Effector memory CD4-positive, alpha-beta T cell (primary cell): ENCODE measurements at regions not wholly inside any gene's neighbourhood (a gene's known extent, or its start where the extent isn't known, plus 50 kb on each side); places are given as distances from the start of the nearest gene placed in this dataset.

ENCODE experiments used
- DNase-seq, 3 donors: peaks; one replicate each; pipeline ENCODE4 v3.0.0-alpha.2; 2020
- H3K27ac ChIP-seq: 2 replicates; pipeline ENCODE4 v1.7.0; 2013; ENCODE audit warnings: mild to moderate bottlenecking, low read length, moderate library complexity; ENCODE audit not compliant: insufficient read depth, poor library complexity, severe bottlenecking
- H3K27me3 ChIP-seq: replicated peaks from 2 replicates; pipeline ENCODE4 v1.7.0; 2013; ENCODE audit warnings: mild to moderate bottlenecking, low read length; ENCODE audit not compliant: insufficient read depth, control insufficient read depth, poor library complexity, severe bottlenecking
- H3K36me3 ChIP-seq: 2 replicates; pipeline ENCODE4 v1.7.0; 2013; ENCODE audit warnings: mild to moderate bottlenecking, low read length, moderate library complexity; ENCODE audit not compliant: control insufficient read depth, insufficient read depth
- H3K4me1 ChIP-seq: 2 replicates; pipeline ENCODE4 v1.7.0; 2013; ENCODE audit warnings: low read length, mild to moderate bottlenecking; ENCODE audit not compliant: control insufficient read depth, insufficient read depth, poor library complexity, severe bottlenecking
- H3K4me3 ChIP-seq: 2 replicates; pipeline ENCODE4 v1.7.0; 2013; ENCODE audit warnings: low read length, low read depth, mild to moderate bottlenecking; ENCODE audit not compliant: insufficient read depth, poor library complexity, severe bottlenecking
- H3K9me3 ChIP-seq: 2 replicates; pipeline ENCODE4 v1.7.0; 2013; ENCODE audit warnings: mild to moderate bottlenecking, low read length, moderate library complexity; ENCODE audit not compliant: control insufficient read depth

DNA sequence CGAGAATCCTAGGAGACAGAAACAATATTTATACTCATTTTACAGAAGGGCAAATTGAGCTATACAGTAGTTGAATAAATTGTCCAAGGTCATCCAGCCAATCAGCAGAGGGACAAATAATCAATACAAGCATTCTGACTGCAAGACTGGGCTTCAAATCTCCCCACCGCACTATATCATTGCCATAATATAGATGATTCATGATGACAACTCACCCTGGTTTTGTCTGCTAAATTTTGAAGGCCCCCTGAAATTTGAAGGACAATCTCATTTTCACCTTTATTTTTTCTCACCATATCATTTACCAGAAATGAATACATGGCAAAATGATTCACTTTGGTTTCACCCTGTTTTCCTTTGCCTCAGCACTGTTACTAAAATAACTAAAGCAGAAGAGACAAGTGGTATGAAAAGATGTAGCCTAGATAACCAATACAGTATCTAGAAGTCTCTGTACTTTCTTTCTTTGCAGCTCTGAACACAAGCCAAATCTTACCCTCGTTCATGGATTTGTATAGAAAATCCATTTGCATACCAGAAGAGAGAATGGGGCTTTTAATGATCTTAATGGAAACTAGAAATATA is 292.5 kb downstream of the TTLL7 start:
- no peak overlapping the region for H3K4me3 ChIP-seq
- H3K36me3 ChIP-seq: no peaks in the 10 kb centered on the region
- no peaks in the 10 kb centered on the region for H3K9me3 ChIP-seq
- no peak overlapping the region for H3K27ac ChIP-seq
- DNase-seq: no peak
- no peaks in the 10 kb centered on the region for H3K27me3 ChIP-seq
- H3K4me1 ChIP-seq: no peaks in the 10 kb centered on the region

DNA sequence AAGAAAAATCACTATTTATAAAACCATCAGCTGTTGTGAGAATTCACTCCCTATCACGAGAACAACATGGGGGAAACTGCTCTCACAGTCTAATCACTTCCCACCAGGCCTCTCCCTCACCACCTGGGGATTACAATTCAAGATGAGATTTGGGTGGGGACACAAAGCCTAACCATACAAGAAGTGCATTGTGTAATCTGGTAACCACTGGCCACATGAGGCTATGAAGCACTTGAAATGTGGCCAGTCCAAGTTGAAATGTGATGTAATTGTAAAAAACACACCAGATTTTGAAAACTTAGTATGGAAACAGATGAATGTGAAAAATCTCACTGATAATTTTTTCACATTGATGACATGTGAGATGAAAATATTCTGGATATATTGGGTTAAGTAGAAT is 293.8 kb downstream of the TTLL7 start:
- Histone ChIP-seq H3K4me3 (no peak overlapping the region), H3K9me3 (no peaks in the 10 kb centered on the region), H3K4me1 (no peaks in the 10 kb centered on the region), H3K27ac (no peak overlapping the region), H3K27me3 (no peaks in the 10 kb centered on the region), H3K36me3 (no peaks in the 10 kb centered on the region)
- no peak for DNase-seq

DNA sequence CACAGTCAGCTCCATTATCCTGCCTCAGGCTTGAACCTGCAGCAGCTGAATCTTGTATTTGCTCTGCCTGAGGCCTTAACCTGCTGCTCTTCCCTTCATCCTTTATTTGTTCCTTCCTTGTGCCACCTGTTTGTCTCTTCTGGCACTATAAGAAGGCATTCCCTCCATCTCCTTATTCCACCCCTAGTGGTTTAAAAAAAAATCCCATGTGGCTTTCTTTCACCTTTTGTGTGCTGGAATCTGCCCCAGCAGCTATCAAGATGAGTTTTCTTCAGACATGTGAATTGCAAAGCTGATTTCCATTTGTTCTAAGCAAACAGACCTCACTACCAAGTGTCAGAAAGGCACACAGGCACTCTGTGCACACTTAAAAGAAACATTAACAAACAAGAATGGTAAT is 294.6 kb downstream of the TTLL7 start:
- Histone ChIP-seq H3K27ac (no peak overlapping the region), H3K36me3 (no peaks in the 10 kb centered on the region), H3K27me3 (no peaks in the 10 kb centered on the region), H3K4me3 (no peak overlapping the region), H3K9me3 (no peaks in the 10 kb centered on the region), H3K4me1 (no peaks in the 10 kb centered on the region)
- no peak for DNase-seq

DNA sequence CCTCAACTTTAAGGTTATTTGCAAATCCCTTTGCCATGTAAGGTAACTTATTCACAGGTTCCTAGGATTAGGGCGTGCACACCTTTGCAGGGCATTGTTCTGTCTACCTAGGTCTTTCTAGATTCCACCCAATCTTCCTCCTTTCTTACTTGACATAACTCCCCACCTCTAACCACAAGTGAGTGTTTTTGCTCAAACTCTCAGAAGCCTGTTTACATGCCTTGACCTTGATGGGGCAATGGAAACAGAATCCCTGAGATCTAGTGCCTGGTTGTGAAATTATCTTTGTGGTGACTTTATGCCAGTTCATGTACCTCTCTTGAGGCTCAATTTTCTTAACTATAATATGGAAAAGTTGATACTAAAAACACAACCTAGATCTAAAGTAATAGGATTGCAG is 296.6 kb downstream of the TTLL7 start:
- H3K27ac ChIP-seq: no peak overlapping the region
- H3K36me3 ChIP-seq: no peaks in the 10 kb centered on the region
- H3K27me3 ChIP-seq: no peaks in the 10 kb centered on the region
- H3K4me1 ChIP-seq: no peaks in the 10 kb centered on the region
- H3K4me3 ChIP-seq: no peak overlapping the region
- no peaks in the 10 kb centered on the region for H3K9me3 ChIP-seq
- no peak for DNase-seq

DNA sequence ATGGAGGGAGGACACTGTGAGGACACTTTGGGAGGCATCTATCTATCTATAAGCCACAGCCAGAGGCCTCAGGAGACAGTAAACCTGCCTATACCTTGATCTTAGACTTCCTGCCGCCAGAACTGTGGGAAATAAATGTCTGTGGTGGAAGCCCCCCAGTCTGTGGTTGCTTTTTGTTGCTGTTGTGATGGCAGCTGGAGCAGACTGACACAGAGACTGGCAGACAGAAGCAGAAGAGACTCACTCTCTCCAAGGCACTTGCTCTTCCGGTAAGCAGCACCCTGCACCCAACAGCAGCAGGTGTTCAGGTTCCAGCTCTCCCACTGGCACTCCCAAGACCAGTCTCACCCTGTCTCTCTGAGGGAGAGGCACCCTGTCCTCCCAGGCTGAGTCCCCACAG is 297.6 kb downstream of the TTLL7 start:
- H3K9me3 ChIP-seq: no peaks in the 10 kb centered on the region
- no peaks in the 10 kb centered on the region for H3K27me3 ChIP-seq
- H3K4me3 ChIP-seq: no peak overlapping the region
- H3K27ac ChIP-seq: no peak overlapping the region
- no peak for DNase-seq
- H3K4me1 ChIP-seq: no peaks in the 10 kb centered on the region
- H3K36me3 ChIP-seq: no peaks in the 10 kb centered on the region

DNA sequence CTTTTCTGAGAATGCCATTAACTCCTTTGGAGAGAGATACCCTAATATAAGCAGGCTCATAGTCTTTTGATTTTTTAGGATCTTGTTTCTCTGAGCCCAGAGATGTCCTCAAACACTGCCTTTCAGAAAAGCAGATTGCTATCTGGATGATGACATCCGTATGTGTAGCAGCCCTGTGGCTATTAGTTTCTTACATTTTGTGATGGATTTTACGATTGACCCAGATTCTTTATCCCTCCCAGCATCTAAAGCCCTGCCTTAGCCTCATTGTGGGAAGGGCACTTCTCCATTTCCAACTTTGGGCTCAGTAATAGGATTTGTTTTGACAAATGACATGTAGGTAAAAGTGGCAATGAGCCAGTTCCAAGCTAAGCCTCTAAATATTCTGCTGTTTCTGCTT is 300.3 kb downstream of the TTLL7 start:
- no peaks in the 10 kb centered on the region for H3K4me1 ChIP-seq
- H3K27ac ChIP-seq: no peak overlapping the region
- no peak overlapping the region for H3K4me3 ChIP-seq
- no peaks in the 10 kb centered on the region for H3K9me3 ChIP-seq
- DNase-seq: no peak
- H3K36me3 ChIP-seq: no peaks in the 10 kb centered on the region
- no peaks in the 10 kb centered on the region for H3K27me3 ChIP-seq

DNA sequence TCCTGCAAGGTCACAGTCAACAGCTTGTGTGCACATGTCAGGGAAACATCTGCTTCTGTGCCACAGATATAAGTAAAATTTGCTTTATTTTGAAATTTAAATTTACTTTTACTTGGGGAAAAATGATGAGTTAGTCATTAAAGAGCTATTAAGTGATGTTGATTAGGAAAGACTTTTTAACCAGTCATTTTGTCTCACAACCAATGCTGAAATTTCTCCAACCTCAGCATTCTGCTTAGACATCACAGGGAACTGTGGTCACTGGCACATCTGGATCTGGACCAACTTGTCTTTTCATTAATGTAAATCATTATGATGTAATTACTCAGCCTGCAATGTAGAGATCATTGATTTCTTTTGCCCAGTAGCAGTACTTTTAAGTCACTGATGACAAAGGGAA is 301.0 kb downstream of the TTLL7 start:
- H3K4me3 ChIP-seq: no peak overlapping the region
- DNase-seq: no peak
- H3K4me1 ChIP-seq: no peaks in the 10 kb centered on the region
- H3K27me3 ChIP-seq: no peaks in the 10 kb centered on the region
- no peak overlapping the region for H3K27ac ChIP-seq
- no peaks in the 10 kb centered on the region for H3K9me3 ChIP-seq
- no peaks in the 10 kb centered on the region for H3K36me3 ChIP-seq

DNA sequence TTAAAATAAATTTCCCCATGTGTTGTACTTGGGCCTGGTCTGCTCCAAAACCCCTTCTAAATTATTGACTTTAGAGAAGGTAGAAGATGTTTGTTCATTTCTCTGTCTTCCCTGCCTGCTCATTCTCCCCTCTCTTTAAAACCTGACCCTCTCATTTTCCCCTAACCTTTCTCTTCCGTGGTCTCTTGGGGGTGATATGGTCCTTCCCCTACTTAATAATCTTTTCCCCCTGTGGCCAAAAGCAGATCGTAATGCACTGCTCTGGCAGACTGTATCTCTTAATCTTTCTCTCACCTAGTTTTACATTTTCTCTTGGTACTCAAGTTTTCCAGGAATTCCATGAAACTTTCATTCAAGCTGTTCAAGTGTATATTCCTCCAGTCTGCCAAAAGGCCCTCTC is 301.7 kb downstream of the TTLL7 start:
- Histone ChIP-seq H3K9me3 (no peaks in the 10 kb centered on the region), H3K27me3 (no peaks in the 10 kb centered on the region), H3K36me3 (no peaks in the 10 kb centered on the region), H3K4me3 (no peak overlapping the region), H3K27ac (no peak overlapping the region), H3K4me1 (no peaks in the 10 kb centered on the region)
- no peak for DNase-seq

DNA sequence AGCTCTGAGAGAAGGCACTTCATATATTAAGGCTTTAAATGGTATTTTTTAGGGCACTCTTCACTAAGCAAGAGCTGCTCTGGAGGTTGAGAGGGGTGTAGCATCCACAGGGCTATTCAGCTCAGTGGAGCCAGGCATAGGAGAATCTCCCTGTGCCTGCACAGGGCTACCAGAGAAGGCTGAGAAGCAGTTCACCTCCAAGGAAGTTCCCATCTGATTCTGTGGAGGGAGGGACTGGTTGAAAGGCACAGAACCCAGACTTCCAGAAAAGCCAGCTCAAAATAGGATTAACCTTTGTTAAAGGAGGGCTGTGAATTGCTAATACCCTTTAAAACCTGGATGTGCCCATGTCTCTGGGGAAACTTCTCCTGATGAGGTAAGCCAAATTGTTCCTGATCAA is 304.5 kb downstream of the TTLL7 start:
- no peak for DNase-seq

DNA sequence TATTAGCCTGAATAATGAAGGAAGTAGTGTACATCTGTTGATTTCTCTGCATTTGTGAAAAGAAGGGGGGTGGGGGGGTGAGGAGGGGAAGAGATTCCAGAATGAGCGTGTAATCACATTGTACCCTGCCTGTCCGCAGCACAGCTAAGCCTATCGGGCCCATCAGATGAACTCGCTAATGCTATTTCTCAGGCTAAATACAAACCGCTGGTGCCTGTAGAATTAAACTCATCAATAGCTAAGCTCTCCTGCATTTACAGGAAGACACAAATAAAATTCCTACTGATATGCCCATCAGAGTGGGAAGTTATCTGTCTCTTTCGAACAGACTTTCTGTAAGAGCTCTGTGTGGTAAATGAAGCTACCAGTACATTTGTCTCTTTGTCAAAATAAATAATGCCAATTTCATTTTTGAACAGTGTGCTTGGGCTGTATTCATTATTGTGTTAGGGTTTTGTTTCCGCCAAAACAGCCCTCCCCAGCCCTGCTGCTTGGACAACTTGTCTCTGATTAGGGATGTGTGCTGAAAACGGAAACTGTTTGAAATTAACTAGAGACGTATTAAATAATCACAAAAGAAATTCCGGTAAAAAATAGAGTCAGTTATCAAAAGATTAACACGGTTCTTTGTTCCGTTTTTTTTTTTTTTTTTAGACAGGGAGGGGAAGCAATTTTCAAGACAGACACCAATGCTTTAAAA is 305.4 kb downstream of the TTLL7 start:
- Histone ChIP-seq H3K4me1 (no peaks in the 10 kb centered on the region), H3K9me3 (no peaks in the 10 kb centered on the region), H3K27ac (no peak overlapping the region), H3K4me3 (no peak overlapping the region), H3K36me3 (no peaks in the 10 kb centered on the region), H3K27me3 (no peaks in the 10 kb centered on the region)
- DNase-seq: no peak

More for the DNA sequence above, 304.5 kb downstream of the TTLL7 start:
- H3K36me3 ChIP-seq: no peaks in the 10 kb centered on the region
- H3K4me3 ChIP-seq: no peak overlapping the region
- H3K4me1 ChIP-seq: no peaks in the 10 kb centered on the region
- H3K27ac ChIP-seq: no peak overlapping the region
- no peaks in the 10 kb centered on the region for H3K27me3 ChIP-seq
- H3K9me3 ChIP-seq: no peaks in the 10 kb centered on the region
